Astrocyte (in vitro differentiated cells and primary cell): ENCODE measurements at regions not wholly inside any gene's neighbourhood (a gene's known extent, or its start where the extent isn't known, plus 50 kb on each side); places are given as distances from the start of the nearest gene placed in this dataset.

ENCODE experiments used
- EZH2 ChIP-seq: IDR thresholded peaks from 2 replicates; pipeline ENCODE4 v1.6.1; 2012; ENCODE audit warnings: mild to moderate bottlenecking, low read length, inconsistent platforms; ENCODE audit not compliant: insufficient read depth
- TF ChIP-seq, protein P1 (sequence below): IDR thresholded peaks from 2 replicates; pipeline ENCODE4 v1.5.1; 2011; ENCODE audit warnings: low read depth, mild to moderate bottlenecking, inconsistent platforms, low read length, moderate library complexity; ENCODE audit not compliant: insufficient read depth

DNA sequence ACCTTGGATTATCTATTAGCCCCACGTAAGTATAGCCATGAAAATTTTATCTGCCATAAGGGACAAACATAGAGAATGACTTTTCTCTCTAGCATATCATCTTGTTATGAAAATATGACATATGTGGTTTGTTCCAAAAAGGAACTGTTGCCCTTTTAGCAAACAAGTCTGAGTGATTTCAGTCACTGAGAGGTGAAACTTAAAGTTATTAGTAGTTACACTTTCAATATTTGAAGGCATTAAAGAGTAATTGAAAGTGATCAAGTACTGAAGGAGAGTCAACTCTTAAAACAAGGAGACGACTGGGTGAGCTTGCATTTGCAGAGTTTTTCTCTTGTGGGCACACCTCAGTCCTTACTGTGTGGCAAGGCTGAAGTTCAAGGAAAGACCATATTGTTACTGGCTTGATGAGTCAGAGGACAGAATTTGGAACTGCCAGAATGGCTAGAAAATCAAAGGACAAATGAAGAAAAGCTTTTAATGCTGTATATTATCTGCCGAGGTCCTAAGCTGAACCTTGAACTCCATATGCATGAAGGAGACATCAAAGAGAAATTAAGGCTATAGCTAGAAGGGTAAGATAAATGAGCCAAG lies 205.1 kb upstream of the EMCN start:
- TF ChIP-seq, protein P1, sequence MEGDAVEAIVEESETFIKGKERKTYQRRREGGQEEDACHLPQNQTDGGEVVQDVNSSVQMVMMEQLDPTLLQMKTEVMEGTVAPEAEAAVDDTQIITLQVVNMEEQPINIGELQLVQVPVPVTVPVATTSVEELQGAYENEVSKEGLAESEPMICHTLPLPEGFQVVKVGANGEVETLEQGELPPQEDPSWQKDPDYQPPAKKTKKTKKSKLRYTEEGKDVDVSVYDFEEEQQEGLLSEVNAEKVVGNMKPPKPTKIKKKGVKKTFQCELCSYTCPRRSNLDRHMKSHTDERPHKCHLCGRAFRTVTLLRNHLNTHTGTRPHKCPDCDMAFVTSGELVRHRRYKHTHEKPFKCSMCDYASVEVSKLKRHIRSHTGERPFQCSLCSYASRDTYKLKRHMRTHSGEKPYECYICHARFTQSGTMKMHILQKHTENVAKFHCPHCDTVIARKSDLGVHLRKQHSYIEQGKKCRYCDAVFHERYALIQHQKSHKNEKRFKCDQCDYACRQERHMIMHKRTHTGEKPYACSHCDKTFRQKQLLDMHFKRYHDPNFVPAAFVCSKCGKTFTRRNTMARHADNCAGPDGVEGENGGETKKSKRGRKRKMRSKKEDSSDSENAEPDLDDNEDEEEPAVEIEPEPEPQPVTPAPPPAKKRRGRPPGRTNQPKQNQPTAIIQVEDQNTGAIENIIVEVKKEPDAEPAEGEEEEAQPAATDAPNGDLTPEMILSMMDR, result no peak
- TF ChIP-seq EZH2, result no peak
